ENCODE measurements at regions not wholly inside any gene's neighbourhood (a gene's known extent, or its start where the extent isn't known, plus 50 kb on each side); places are given as distances from the start of the nearest gene placed in this dataset.

- no peak for DNase-seq (ENCODE audit: extremely low spot score)
- no peak for TF ChIP-seq L3MBTL2 (conservative IDR thresholded peaks at IDR 0.05)
- TF ChIP-seq SP1 (IDR thresholded peaks at IDR 0.05), result no peak
- TF ChIP-seq HDGF (IDR thresholded peaks at IDR 0.05; ENCODE audit: borderline replicate concordance), result no peak
- no peak for TF ChIP-seq FOXM1 (IDR thresholded peaks at IDR 0.05; ENCODE audit: borderline replicate concordance)
- no peak for TF ChIP-seq TARDBP (IDR thresholded peaks at IDR 0.05)
- no peak for TF ChIP-seq SUZ12 (IDR thresholded peaks at IDR 0.05)
- no peak for TF ChIP-seq LEF1 (IDR thresholded peaks at IDR 0.05; ENCODE audit: borderline replicate concordance)
- no peak for TF ChIP-seq FOXK2 (IDR thresholded peaks at IDR 0.05)
- TF ChIP-seq FOXA1 (IDR thresholded peaks at IDR 0.05), result no peak
- no peak for TF ChIP-seq CTBP1 (IDR thresholded peaks at IDR 0.05; ENCODE audit: borderline replicate concordance)
- TF ChIP-seq PKNOX1 (IDR thresholded peaks at IDR 0.05), result no peak
- no peak for TF ChIP-seq ZNF384 (IDR thresholded peaks at IDR 0.05)
- ChIA-PET POLR2A (no interaction called here), CTCF (interaction anchor here (0.7 kb wide), 2 partner anchors 12 to 593 kb away, joined by 3 to 5 read pairs; no protein-coding TSS in a partner anchor)
Observed at GRCh38 chr12:46998811-46999368, 80.5 kb upstream of the PCED1B start.

- ChIA-PET CTCF (no interaction called here), POLR2A (no interaction called here)
- no peak for DNase-seq (ENCODE audit: extremely low spot score)
- no peak for TF ChIP-seq FOXA1 (IDR thresholded peaks at IDR 0.05)
- no peak for TF ChIP-seq SUZ12 (IDR thresholded peaks at IDR 0.05)
- TF ChIP-seq FOXK2 (IDR thresholded peaks at IDR 0.05), result no peak
- TF ChIP-seq CTBP1 (IDR thresholded peaks at IDR 0.05; ENCODE audit: borderline replicate concordance), result no peak
- no peak for TF ChIP-seq PKNOX1 (IDR thresholded peaks at IDR 0.05)
- no peak for TF ChIP-seq L3MBTL2 (conservative IDR thresholded peaks at IDR 0.05)
- no peak for TF ChIP-seq LEF1 (IDR thresholded peaks at IDR 0.05; ENCODE audit: borderline replicate concordance)
- TF ChIP-seq SP1 (IDR thresholded peaks at IDR 0.05), result no peak
- no peak for TF ChIP-seq BHLHE40 (IDR thresholded peaks at IDR 0.05; ENCODE audit: borderline replicate concordance)
- TF ChIP-seq ELF4 (IDR thresholded peaks at IDR 0.05), result no peak
- TF ChIP-seq ARNT (IDR thresholded peaks at IDR 0.05), result no peak
- TF ChIP-seq NFRKB (IDR thresholded peaks at IDR 0.05), result no peak
- TF ChIP-seq TARDBP (IDR thresholded peaks at IDR 0.05), result no peak
- TF ChIP-seq ZNF384 (IDR thresholded peaks at IDR 0.05), result no peak
- no peak for TF ChIP-seq FOXM1 (IDR thresholded peaks at IDR 0.05; ENCODE audit: borderline replicate concordance)
Observed at GRCh38 chr12:47004634-47005033, 74.8 kb upstream of the PCED1B start.

GRCh38 chr12:47007048-47007447 lies 72.4 kb upstream of the PCED1B start:
- no peak for TF ChIP-seq SUZ12 (IDR thresholded peaks at IDR 0.05)
- TF ChIP-seq CTBP1 (IDR thresholded peaks at IDR 0.05; ENCODE audit: borderline replicate concordance), result no peak
- no peak for TF ChIP-seq PKNOX1 (IDR thresholded peaks at IDR 0.05)
- no peak for TF ChIP-seq SP1 (IDR thresholded peaks at IDR 0.05)
- no peak for TF ChIP-seq ELF4 (IDR thresholded peaks at IDR 0.05)
- no peak for TF ChIP-seq BHLHE40 (IDR thresholded peaks at IDR 0.05; ENCODE audit: borderline replicate concordance)
- no peak for TF ChIP-seq FOXK2 (IDR thresholded peaks at IDR 0.05)
- no peak for TF ChIP-seq NFRKB (IDR thresholded peaks at IDR 0.05)
- TF ChIP-seq ARNT (IDR thresholded peaks at IDR 0.05), result no peak
- TF ChIP-seq FOXA1 (IDR thresholded peaks at IDR 0.05), result no peak
- no peak for TF ChIP-seq FOXM1 (IDR thresholded peaks at IDR 0.05; ENCODE audit: borderline replicate concordance)
- ChIA-PET CTCF (no interaction called here), POLR2A (no interaction called here)

GRCh38 chr12:47012552-47012951 lies 66.9 kb upstream of the PCED1B start:
- DNase-seq (ENCODE audit: extremely low spot score), result no peak
- POLR2A ChIA-PET, result no interaction called here
- TF ChIP-seq SUZ12 (IDR thresholded peaks at IDR 0.05), result no peak
- TF ChIP-seq NFRKB (IDR thresholded peaks at IDR 0.05), result no peak
- TF ChIP-seq TARDBP (IDR thresholded peaks at IDR 0.05), result no peak
- CTCF ChIA-PET, result no interaction called here

More at GRCh38 chr12:47007048-47007447, 72.4 kb upstream of the PCED1B start:
- DNase-seq (ENCODE audit: extremely low spot score), result no peak

- ChIA-PET POLR2A (no interaction called here), CTCF (no interaction called here)
- no peak for TF ChIP-seq PKNOX1 (IDR thresholded peaks at IDR 0.05)
- no peak for TF ChIP-seq ZNF384 (IDR thresholded peaks at IDR 0.05)
- TF ChIP-seq ELF4 (IDR thresholded peaks at IDR 0.05), result no peak
- no peak for TF ChIP-seq SUZ12 (IDR thresholded peaks at IDR 0.05)
- TF ChIP-seq CTBP1 (IDR thresholded peaks at IDR 0.05; ENCODE audit: borderline replicate concordance), result no peak
- no peak for TF ChIP-seq TARDBP (IDR thresholded peaks at IDR 0.05)
- TF ChIP-seq FOXM1 (IDR thresholded peaks at IDR 0.05; ENCODE audit: borderline replicate concordance), result no peak
- TF ChIP-seq HDGF (IDR thresholded peaks at IDR 0.05; ENCODE audit: borderline replicate concordance), result no peak
- TF ChIP-seq NFRKB (IDR thresholded peaks at IDR 0.05), result no peak
- TF ChIP-seq FOXK2 (IDR thresholded peaks at IDR 0.05), result no peak
- TF ChIP-seq SP1 (IDR thresholded peaks at IDR 0.05), result no peak
- no peak for TF ChIP-seq LEF1 (IDR thresholded peaks at IDR 0.05; ENCODE audit: borderline replicate concordance)
- no peak for TF ChIP-seq FOXA1 (IDR thresholded peaks at IDR 0.05)
- no peak for TF ChIP-seq L3MBTL2 (conservative IDR thresholded peaks at IDR 0.05)
- no peak for TF ChIP-seq ARNT (IDR thresholded peaks at IDR 0.05)
- TF ChIP-seq BHLHE40 (IDR thresholded peaks at IDR 0.05; ENCODE audit: borderline replicate concordance), result no peak
- no peak for DNase-seq (ENCODE audit: extremely low spot score)
Observed at GRCh38 chr12:47014474-47014873, 64.9 kb upstream of the PCED1B start.

GRCh38 chr12:47015381-47015780 lies 64.0 kb upstream of the PCED1B start:
- no peak for TF ChIP-seq SP1 (IDR thresholded peaks at IDR 0.05)
- CTCF ChIA-PET, result no interaction called here
- DNase-seq (ENCODE audit: extremely low spot score), result no peak
- POLR2A ChIA-PET, result no interaction called here

Data from HEK293T (cell line).